ENCODE measurements at regions not wholly inside any gene's neighbourhood (a gene's known extent, or its start where the extent isn't known, plus 50 kb on each side); places are given as distances from the start of the nearest gene placed in this dataset.

GRCh38 chr22:49075150-49075549 lies 752.5 kb downstream of the BRD1 start:
- TF ChIP-seq CSRNP3 (CRISPR knock-in tag; IDR thresholded peaks at IDR 0.05) (no peak), ZNF8 (CRISPR knock-in tag; IDR thresholded peaks at IDR 0.05) (no peak), ZFP30 (CRISPR knock-in tag; IDR thresholded peaks at IDR 0.05) (no peak), BACH2 (CRISPR knock-in tag; IDR thresholded peaks at IDR 0.05; ENCODE audit: borderline replicate concordance) (no peak), OSR1 (CRISPR knock-in tag; IDR thresholded peaks at IDR 0.05) (no peak), PPARA (CRISPR knock-in tag; IDR thresholded peaks at IDR 0.05; ENCODE audit: borderline replicate concordance) (no peak), CSDC2 (CRISPR knock-in tag; IDR thresholded peaks at IDR 0.05) (no peak), ZNF70 (CRISPR knock-in tag; IDR thresholded peaks at IDR 0.05) (no peak), RARB (CRISPR knock-in tag; IDR thresholded peaks at IDR 0.05) (no peak)
- TF ChIP-seq, protein P1, sequence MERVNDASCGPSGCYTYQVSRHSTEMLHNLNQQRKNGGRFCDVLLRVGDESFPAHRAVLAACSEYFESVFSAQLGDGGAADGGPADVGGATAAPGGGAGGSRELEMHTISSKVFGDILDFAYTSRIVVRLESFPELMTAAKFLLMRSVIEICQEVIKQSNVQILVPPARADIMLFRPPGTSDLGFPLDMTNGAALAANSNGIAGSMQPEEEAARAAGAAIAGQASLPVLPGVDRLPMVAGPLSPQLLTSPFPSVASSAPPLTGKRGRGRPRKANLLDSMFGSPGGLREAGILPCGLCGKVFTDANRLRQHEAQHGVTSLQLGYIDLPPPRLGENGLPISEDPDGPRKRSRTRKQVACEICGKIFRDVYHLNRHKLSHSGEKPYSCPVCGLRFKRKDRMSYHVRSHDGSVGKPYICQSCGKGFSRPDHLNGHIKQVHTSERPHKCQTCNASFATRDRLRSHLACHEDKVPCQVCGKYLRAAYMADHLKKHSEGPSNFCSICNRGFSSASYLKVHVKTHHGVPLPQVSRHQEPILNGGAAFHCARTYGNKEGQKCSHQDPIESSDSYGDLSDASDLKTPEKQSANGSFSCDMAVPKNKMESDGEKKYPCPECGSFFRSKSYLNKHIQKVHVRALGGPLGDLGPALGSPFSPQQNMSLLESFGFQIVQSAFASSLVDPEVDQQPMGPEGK (CRISPR knock-in tag; IDR thresholded peaks at IDR 0.05; ENCODE audit: borderline replicate concordance): no peak

All from SK-N-SH treated with all-trans-retinoic acid at 6 μM for 48 hours (cell line).